ENCODE measurements at regions not wholly inside any gene's neighbourhood (a gene's known extent, or its start where the extent isn't known, plus 50 kb on each side); places are given as distances from the start of the nearest gene placed in this dataset.

GRCh38 chr10:121032460-121032859 lies 181.3 kb downstream of the WDR11 start:
- DNase-seq: no peak

- no peak for DNase-seq
These were observed 182.2 kb downstream of the WDR11 start for GRCh38 chr10:121033366-121033765.

GRCh38 chr10:121036431-121036830 lies 185.3 kb downstream of the WDR11 start:
- peak; percentile 56 for DNase-seq

- no peak for DNase-seq
These were observed 190.3 kb downstream of the WDR11 start for GRCh38 chr10:121041499-121041898.

- DNase-seq: no peak
These were observed 190.7 kb downstream of the WDR11 start for GRCh38 chr10:121041906-121042305.

GRCh38 chr10:121042342-121042741 lies 191.2 kb downstream of the WDR11 start:
- DNase-seq: no peak

- no peak for DNase-seq
These were observed 192.1 kb downstream of the WDR11 start for GRCh38 chr10:121043124-121043849.

- no peak for DNase-seq
These were observed 197.6 kb downstream of the WDR11 start for GRCh38 chr10:121048749-121049148.

- DNase-seq: no peak
These were observed 198.3 kb downstream of the WDR11 start for GRCh38 chr10:121049489-121049888.

- no peak for DNase-seq
These were observed 198.8 kb downstream of the WDR11 start for GRCh38 chr10:121049923-121050322.

- no peak for DNase-seq
These were observed 200.0 kb downstream of the WDR11 start for GRCh38 chr10:121051171-121051570.

- no peak for DNase-seq
These were observed 200.6 kb downstream of the WDR11 start for GRCh38 chr10:121051696-121052279.

- no peak for DNase-seq
These were observed 202.0 kb downstream of the WDR11 start for GRCh38 chr10:121053151-121053550.

- DNase-seq: no peak
These were observed 203.7 kb downstream of the WDR11 start for GRCh38 chr10:121054874-121055273.

GRCh38 chr10:121057269-121057668 lies 206.1 kb downstream of the WDR11 start:
- no peak for DNase-seq

- DNase-seq: no peak
These were observed 206.9 kb downstream of the WDR11 start for GRCh38 chr10:121058082-121058481.

- no peak for DNase-seq
These were observed 208.2 kb downstream of the WDR11 start for GRCh38 chr10:121059351-121059750.

GRCh38 chr10:121062115-121062514 lies 211.0 kb downstream of the WDR11 start:
- DNase-seq: no peak

- no peak for DNase-seq
These were observed 212.6 kb downstream of the WDR11 start for GRCh38 chr10:121063744-121064143.

- no peak for DNase-seq
These were observed 213.3 kb downstream of the WDR11 start for GRCh38 chr10:121064491-121064890.

- DNase-seq: no peak
These were observed 214.2 kb downstream of the WDR11 start for GRCh38 chr10:121065330-121065729.

- DNase-seq: no peak
These were observed 218.1 kb downstream of the WDR11 start for GRCh38 chr10:121069061-121069850.

All from muscle of arm (tissue), 1 donor.